Right atrium auricular region (tissue), 2 donors: ENCODE measurements at regions not wholly inside any gene's neighbourhood (a gene's known extent, or its start where the extent isn't known, plus 50 kb on each side); places are given as distances from the start of the nearest gene placed in this dataset.

ENCODE experiments used
- DNase-seq: peaks from one replicate; pipeline ENCODE4 v3.0.0-alpha.2; 2019; ENCODE audit warnings: low spot score
- H3K27ac ChIP-seq, 2 donors: fragments of 200-600 bp; sonication (generic); 1 replicate in 1 of 2; 2 replicates in 1 of 2; pipeline ENCODE4 v1.5.1; 2016 to 2019
- H3K27me3 ChIP-seq, 2 donors: fragments of 200-600 bp; sonication (generic); one replicate each; pipeline versions ENCODE4 v1.5.1 to v1.6.0; 2017 to 2019
- H3K36me3 ChIP-seq: fragments of 200-600 bp; sonication (generic); one replicate; pipeline ENCODE4 v1.5.1; 2016
- H3K4me1 ChIP-seq, 2 donors: fragments of 200-600 bp; sonication (generic); one replicate each; pipeline versions ENCODE4 v1.5.1 to v1.6.0; 2017 to 2019
- H3K4me3 ChIP-seq, 2 donors: fragments of 200-600 bp; sonication (generic); 1 replicate in 1 of 2; 2 replicates in 1 of 2; pipeline ENCODE4 v1.5.1; 2017 to 2019; ENCODE audit warnings: mild to moderate bottlenecking in 1 of 2, moderate library complexity in 1 of 2
- H3K9me3 ChIP-seq, 2 donors: fragments of 200-600 bp; sonication (generic); one replicate each; pipeline ENCODE4 v1.5.1; 2019
- TF ChIP-seq, protein P1 (sequence below), 2 donors: fragments of 200-600 bp; sonication (generic); IDR thresholded peaks; one replicate each; pipeline ENCODE4 v1.5.1; 2019; ENCODE audit warnings: antibody characterized with exemption in 2 of 2

DNA sequence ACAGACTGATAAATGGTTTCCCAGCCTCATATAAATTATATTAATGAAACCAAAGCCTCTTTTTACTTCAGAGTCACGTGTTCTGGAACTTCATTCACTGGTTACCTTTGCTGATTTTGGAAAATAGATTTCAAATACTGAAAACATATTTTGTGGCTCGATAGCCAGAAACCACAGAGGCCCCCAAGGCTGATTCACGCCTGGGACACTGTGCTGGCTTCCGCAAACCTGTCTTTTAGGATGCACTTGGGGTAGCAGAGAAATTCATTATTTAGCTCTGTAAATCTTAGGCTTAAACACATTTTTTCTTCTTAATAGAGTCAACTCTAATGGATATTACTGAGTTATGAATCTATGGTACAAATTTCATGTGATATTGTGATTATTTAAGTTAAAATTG lies 90.7 kb upstream of the TMEM18 start:
- TF ChIP-seq, protein P1, sequence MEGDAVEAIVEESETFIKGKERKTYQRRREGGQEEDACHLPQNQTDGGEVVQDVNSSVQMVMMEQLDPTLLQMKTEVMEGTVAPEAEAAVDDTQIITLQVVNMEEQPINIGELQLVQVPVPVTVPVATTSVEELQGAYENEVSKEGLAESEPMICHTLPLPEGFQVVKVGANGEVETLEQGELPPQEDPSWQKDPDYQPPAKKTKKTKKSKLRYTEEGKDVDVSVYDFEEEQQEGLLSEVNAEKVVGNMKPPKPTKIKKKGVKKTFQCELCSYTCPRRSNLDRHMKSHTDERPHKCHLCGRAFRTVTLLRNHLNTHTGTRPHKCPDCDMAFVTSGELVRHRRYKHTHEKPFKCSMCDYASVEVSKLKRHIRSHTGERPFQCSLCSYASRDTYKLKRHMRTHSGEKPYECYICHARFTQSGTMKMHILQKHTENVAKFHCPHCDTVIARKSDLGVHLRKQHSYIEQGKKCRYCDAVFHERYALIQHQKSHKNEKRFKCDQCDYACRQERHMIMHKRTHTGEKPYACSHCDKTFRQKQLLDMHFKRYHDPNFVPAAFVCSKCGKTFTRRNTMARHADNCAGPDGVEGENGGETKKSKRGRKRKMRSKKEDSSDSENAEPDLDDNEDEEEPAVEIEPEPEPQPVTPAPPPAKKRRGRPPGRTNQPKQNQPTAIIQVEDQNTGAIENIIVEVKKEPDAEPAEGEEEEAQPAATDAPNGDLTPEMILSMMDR (IDR thresholded peaks at IDR 0.05), result no peak
- H3K36me3 ChIP-seq, result no peaks in the 10 kb centered on the region
- H3K27me3 ChIP-seq, result no peaks in the 10 kb centered on the region
- no peak overlapping the region for H3K4me3 ChIP-seq
- H3K27ac ChIP-seq, result no peak overlapping the region
- DNase-seq, result no peak
- H3K4me1 ChIP-seq, result no peaks in the 10 kb centered on the region
- H3K9me3 ChIP-seq, result no peaks in the 10 kb centered on the region

DNA sequence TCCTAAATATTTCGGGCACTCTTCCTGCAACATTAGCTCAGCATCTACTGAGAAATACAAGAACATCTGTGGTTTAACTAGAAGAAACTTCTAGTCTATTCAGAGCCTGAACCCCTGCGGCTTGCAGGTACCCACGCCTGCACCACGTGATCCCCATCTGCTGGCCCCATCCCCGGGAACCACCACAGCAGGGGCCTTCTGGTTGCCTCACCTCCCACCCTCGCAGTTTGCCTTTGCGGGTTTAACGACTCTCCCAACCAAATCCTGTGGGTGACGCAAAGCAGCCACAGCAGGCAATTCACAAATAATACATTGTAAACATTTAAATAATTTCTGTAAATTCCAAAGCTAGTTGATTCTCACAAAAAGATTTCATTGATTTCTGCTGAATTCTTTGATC lies 90.2 kb upstream of the TMEM18 start:
- no peak overlapping the region for H3K4me3 ChIP-seq
- no peaks in the 10 kb centered on the region for H3K36me3 ChIP-seq
- H3K9me3 ChIP-seq, result no peaks in the 10 kb centered on the region
- TF ChIP-seq, protein P1 (IDR thresholded peaks at IDR 0.05), result no peak
- H3K27ac ChIP-seq, result no peak overlapping the region
- no peak for DNase-seq
- no peaks in the 10 kb centered on the region for H3K4me1 ChIP-seq
- no peaks in the 10 kb centered on the region for H3K27me3 ChIP-seq

- TF ChIP-seq, protein P1 (IDR thresholded peaks at IDR 0.05), result no peak
- Histone ChIP-seq H3K27ac (no peak overlapping the region), H3K4me1 (no peaks in the 10 kb centered on the region), H3K4me3 (no peak overlapping the region), H3K9me3 (no peaks in the 10 kb centered on the region), H3K36me3 (no peaks in the 10 kb centered on the region), H3K27me3 (no peaks in the 10 kb centered on the region)
- DNase-seq, result no peak
These were observed 89.0 kb upstream of the TMEM18 start for GRCh38 chr2:766255-766654.

DNA sequence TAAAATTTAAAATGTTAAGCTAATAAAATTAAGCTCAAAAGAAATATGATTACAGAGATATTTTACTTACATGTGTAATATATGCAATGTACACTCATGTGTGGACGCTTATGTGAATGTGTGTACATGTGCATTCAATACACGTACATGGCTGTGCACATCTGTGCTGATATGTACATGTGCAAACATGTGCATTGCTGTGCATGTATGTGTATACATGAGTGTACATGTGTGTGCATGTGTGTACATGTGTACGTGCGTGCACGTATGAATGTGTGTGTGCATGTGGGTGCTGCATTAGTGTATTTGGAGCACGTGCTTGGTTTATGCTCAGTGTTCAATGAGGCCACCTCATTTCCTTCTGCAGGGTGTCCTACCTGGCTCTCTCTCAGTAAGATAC lies 88.2 kb upstream of the TMEM18 start:
- Histone ChIP-seq H3K9me3 (no peaks in the 10 kb centered on the region), H3K27me3 (no peaks in the 10 kb centered on the region), H3K4me1 (no peaks in the 10 kb centered on the region), H3K36me3 (no peaks in the 10 kb centered on the region), H3K4me3 (no peak overlapping the region), H3K27ac (no peak overlapping the region)
- DNase-seq, result no peak
- TF ChIP-seq, protein P1 (IDR thresholded peaks at IDR 0.05), result no peak

- no peak overlapping the region for H3K4me3 ChIP-seq
- H3K27ac ChIP-seq, result no peak overlapping the region
- no peaks in the 10 kb centered on the region for H3K27me3 ChIP-seq
- no peak for DNase-seq
- H3K36me3 ChIP-seq, result no peaks in the 10 kb centered on the region
- H3K4me1 ChIP-seq, result no peaks in the 10 kb centered on the region
- H3K9me3 ChIP-seq, result no peaks in the 10 kb centered on the region
- TF ChIP-seq, protein P1 (IDR thresholded peaks at IDR 0.05), result no peak
These were observed 86.7 kb upstream of the TMEM18 start for GRCh38 chr2:763766-764525.

DNA sequence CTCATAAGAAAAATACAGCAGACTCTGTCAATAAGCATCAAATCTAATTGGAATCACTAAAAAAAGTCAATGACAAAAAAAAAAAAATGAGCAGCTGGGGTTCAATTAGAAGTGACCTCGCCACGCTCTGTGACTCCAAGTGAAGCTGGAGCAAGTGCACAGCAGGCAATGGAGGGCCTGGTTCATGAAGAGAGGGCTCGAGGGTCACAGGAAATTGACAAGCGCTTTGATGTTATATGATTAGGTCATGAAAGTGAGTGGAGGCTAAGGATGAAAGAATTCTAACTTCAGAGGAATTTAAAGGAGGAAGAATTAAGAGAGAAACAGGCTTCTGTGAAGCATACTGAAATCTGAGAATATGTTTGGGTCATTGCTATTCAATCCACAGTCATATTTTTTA lies 85.4 kb upstream of the TMEM18 start:
- TF ChIP-seq, protein P1 (IDR thresholded peaks at IDR 0.05), result no peak
- Histone ChIP-seq H3K27ac (no peak overlapping the region), H3K9me3 (no peaks in the 10 kb centered on the region), H3K4me3 (no peak overlapping the region), H3K36me3 (no peaks in the 10 kb centered on the region), H3K27me3 (no peaks in the 10 kb centered on the region), H3K4me1 (no peaks in the 10 kb centered on the region)
- no peak for DNase-seq
